Activated B cell treated with CpG ODN at 0.5 μM for 24 hours (primary cell): ENCODE measurements at regions not wholly inside any gene's neighbourhood (a gene's known extent, or its start where the extent isn't known, plus 50 kb on each side); places are given as distances from the start of the nearest gene placed in this dataset.

Experiments used
- ATAC-seq: fragments of 200-7000 bp; cut with Tn5 transposase; one replicate; pipeline ENCODE4 v1.10.0; 2021; ENCODE audit warnings: low read depth, mild to moderate bottlenecking, moderate library complexity
- CTCF ChIA-PET: fragments of 350-600 bp; sonication (Branson Sonifier 250); formaldehyde crosslinking; loops from one replicate; lab custom pipeline; 2021; ENCODE audit warnings: antibody characterized with exemption; lab: Charles Lee
- POLR2A ChIA-PET: fragments of 350-600 bp; sonication (Branson Sonifier 250); formaldehyde crosslinking; loops from one replicate; lab custom pipeline; 2021; ENCODE audit warnings: antibody characterized with exemption; lab: Charles Lee
- DNase-seq: peaks from one replicate; pipeline ENCODE4 v3.0.0; 2022
- H3K27ac Mint-ChIP-seq: one replicate; pipeline ENCODE4 v1.8.0; 2020; ENCODE audit warnings: mixed read lengths
- H3K27me3 Mint-ChIP-seq: one replicate; pipeline ENCODE4 v1.8.0; 2021; ENCODE audit warnings: mixed read lengths
- H3K36me3 Mint-ChIP-seq: one replicate; pipeline ENCODE4 v1.8.0; 2021; ENCODE audit warnings: low read depth, mixed read lengths
- H3K4me1 Mint-ChIP-seq: one replicate; pipeline ENCODE4 v1.8.0; 2021; ENCODE audit warnings: mixed read lengths
- H3K4me3 Mint-ChIP-seq: one replicate; pipeline ENCODE4 v1.8.0; 2020; ENCODE audit warnings: mild to moderate bottlenecking, mixed read lengths
- H3K9me3 Mint-ChIP-seq: one replicate; pipeline ENCODE4 v1.8.0; 2020; ENCODE audit warnings: mixed read lengths
- CTCF ChIP-seq: fragments of 200-600 bp; IDR thresholded peaks from one replicate; pipeline ENCODE4 v1.8.0; 2022; ENCODE audit warnings: antibody characterized with exemption, mild to moderate bottlenecking
- intact Hi-C: fragments of 100-400 bp; cut with micrococcal nuclease; formaldehyde crosslinking; loops from one replicate; pipeline ENCODE4 v1.15.1; 2024

GRCh38 chr1:238811211-238811879, 575.0 kb upstream of the CHRM3 start:
- intact Hi-C loops, result no loop called here
- no peak for DNase-seq
- H3K4me1 Mint-ChIP-seq, result no peaks in the 10 kb centered on the region
- peaks cover 7% of the 10 kb centered on the region for H3K9me3 Mint-ChIP-seq
- CTCF ChIA-PET, result no interaction called here
- H3K36me3 Mint-ChIP-seq, result no peaks in the 10 kb centered on the region
- POLR2A ChIA-PET, result no interaction called here
- no peak overlapping the region for H3K27ac Mint-ChIP-seq
- TF ChIP-seq CTCF, result no peak
- H3K4me3 Mint-ChIP-seq, result no peak overlapping the region
- ATAC-seq, result no peak
- no peaks in the 10 kb centered on the region for H3K27me3 Mint-ChIP-seq

DNA sequence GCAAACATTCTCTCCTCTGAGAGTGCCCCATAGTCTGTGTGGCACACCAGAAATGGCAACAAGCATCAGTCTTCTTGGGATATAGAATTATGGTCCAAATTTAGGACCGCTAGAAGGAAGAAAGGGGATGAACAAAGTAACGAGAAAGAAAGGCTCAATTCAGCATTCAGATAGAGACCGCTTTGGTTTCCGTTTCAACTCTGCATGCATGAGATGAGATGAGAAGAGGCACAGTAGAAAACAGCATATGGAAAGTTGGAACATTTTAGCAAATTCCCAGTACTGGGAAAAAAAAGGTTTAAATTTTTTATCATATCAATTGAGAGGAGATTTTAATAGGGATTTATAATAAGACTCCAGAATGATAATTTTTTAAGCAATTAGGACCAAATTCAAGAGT, 595.5 kb upstream of the CHRM3 start:
- no peaks in the 10 kb centered on the region for H3K27me3 Mint-ChIP-seq
- H3K4me1 Mint-ChIP-seq, result no peaks in the 10 kb centered on the region
- DNase-seq (no peak), ATAC-seq (no peak)
- H3K4me3 Mint-ChIP-seq, result no peak overlapping the region
- ChIA-PET CTCF (no interaction called here), POLR2A (no interaction called here)
- no peak overlapping the region for H3K27ac Mint-ChIP-seq
- H3K36me3 Mint-ChIP-seq, result no peaks in the 10 kb centered on the region
- no peak for TF ChIP-seq CTCF
- H3K9me3 Mint-ChIP-seq, result peaks cover 11% of the 10 kb centered on the region
- intact Hi-C loops, result no loop called here

- H3K4me1 Mint-ChIP-seq, result no peaks in the 10 kb centered on the region
- H3K4me3 Mint-ChIP-seq, result no peak overlapping the region
- no peaks in the 10 kb centered on the region for H3K27me3 Mint-ChIP-seq
- H3K9me3 Mint-ChIP-seq, result peaks cover 13% of the 10 kb centered on the region
- POLR2A ChIA-PET, result no interaction called here
- ATAC-seq, result no peak
- TF ChIP-seq CTCF, result no peak
- CTCF ChIA-PET, result no interaction called here
- DNase-seq, result no peak
- intact Hi-C loops, result no loop called here
- H3K27ac Mint-ChIP-seq, result no peak overlapping the region
- H3K36me3 Mint-ChIP-seq, result no peaks in the 10 kb centered on the region
These were observed 596.3 kb upstream of the CHRM3 start for GRCh38 chr1:238789916-238790667.

DNA sequence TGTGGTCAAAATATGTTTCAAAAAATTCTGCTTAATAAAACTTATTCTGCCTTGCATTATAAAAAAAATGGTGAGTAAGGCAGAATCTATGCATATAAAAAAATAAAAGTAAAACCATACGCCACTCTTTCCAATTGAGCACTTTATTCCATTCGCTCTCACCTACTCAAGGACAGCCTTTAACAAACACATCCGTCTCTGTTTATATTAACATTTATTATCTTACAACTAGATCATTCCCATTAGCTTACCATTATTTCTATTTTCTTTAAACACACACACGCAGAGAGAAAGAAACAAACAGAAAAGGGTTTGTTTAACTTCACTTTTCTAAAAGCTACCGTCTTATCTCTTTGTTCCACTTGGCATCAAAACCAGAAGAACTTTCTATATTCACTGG, 598.9 kb upstream of the CHRM3 start:
- peaks cover 14% of the 10 kb centered on the region for H3K9me3 Mint-ChIP-seq
- intact Hi-C loops, result no loop called here
- H3K4me3 Mint-ChIP-seq, result no peak overlapping the region

More for the DNA sequence above, 598.9 kb upstream of the CHRM3 start:
- CTCF ChIA-PET, result no interaction called here
- no peak for ATAC-seq
- no peak for TF ChIP-seq CTCF
- DNase-seq, result no peak
- POLR2A ChIA-PET, result no interaction called here
- H3K36me3 Mint-ChIP-seq, result no peaks in the 10 kb centered on the region
- H3K27me3 Mint-ChIP-seq, result no peaks in the 10 kb centered on the region
- H3K4me1 Mint-ChIP-seq, result no peaks in the 10 kb centered on the region
- H3K27ac Mint-ChIP-seq, result no peak overlapping the region
